ENCODE measurements at regions not wholly inside any gene's neighbourhood (a gene's known extent, or its start where the extent isn't known, plus 50 kb on each side); places are given as distances from the start of the nearest gene placed in this dataset.

DNA sequence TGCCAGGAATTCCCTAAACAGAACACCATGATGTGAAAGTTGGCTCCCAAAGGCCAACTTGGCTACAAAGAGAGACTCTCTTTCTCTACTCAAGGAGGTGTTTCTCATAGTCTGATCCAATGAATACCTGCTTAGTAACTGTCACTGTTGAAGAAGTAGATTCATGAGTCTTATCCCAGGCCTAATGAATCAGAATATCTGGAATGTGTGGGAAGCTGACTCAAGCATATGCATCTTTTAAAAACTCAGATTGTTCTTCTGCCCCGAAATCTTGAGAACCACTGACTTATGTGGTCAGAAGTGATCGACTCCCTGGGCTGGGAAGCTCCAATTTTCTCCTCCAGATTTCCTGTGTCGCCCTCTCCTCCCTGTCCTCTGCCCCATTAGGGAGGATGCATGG lies 345.6 kb downstream of the PLK2 start:
- Histone ChIP-seq H3K27ac (no peak overlapping the region), H3K9me3 (no peaks in the 10 kb centered on the region), H3K27me3 (no peaks in the 10 kb centered on the region), H3K4me1 (ENCODE audit: insufficient read depth) (no peaks in the 10 kb centered on the region), H3K36me3 (no peaks in the 10 kb centered on the region), H3K4me3 (no peak overlapping the region)
- 69 to 79% (median 71%) methylated on average over 3 of the region's 3 CpGs for WGBS, 3 donors
- intact Hi-C loops (cut with DNase I): no loop called here
- DNase-seq: no peak
- TF ChIP-seq POLR2A (IDR thresholded peaks at IDR 0.05) (no peak), EP300 (IDR thresholded peaks at IDR 0.05) (no peak)
- TF ChIP-seq, protein P1, sequence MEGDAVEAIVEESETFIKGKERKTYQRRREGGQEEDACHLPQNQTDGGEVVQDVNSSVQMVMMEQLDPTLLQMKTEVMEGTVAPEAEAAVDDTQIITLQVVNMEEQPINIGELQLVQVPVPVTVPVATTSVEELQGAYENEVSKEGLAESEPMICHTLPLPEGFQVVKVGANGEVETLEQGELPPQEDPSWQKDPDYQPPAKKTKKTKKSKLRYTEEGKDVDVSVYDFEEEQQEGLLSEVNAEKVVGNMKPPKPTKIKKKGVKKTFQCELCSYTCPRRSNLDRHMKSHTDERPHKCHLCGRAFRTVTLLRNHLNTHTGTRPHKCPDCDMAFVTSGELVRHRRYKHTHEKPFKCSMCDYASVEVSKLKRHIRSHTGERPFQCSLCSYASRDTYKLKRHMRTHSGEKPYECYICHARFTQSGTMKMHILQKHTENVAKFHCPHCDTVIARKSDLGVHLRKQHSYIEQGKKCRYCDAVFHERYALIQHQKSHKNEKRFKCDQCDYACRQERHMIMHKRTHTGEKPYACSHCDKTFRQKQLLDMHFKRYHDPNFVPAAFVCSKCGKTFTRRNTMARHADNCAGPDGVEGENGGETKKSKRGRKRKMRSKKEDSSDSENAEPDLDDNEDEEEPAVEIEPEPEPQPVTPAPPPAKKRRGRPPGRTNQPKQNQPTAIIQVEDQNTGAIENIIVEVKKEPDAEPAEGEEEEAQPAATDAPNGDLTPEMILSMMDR (IDR thresholded peaks at IDR 0.05): no peak

DNA sequence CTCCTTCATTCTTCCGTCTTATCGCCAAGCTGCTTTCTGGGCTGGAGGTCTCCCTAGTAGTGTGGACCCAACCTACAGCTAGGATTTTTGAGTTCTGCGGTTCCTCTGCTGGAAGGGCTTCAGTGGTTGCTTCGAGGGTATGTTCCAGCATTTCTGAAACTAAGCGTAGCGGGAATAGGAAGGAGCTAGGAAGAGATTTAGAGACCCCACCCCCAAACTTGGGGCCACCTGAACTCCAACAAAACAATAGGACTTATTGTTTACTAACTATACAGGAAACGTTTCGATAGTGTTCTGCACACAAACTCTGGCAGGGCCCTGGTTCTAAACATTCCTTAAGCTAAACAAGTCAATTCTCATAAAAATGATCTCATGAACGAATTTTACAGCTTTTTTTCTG lies 346.7 kb downstream of the PLK2 start:
- Histone ChIP-seq H3K36me3 (no peaks in the 10 kb centered on the region), H3K27ac (no peak overlapping the region), H3K9me3 (no peaks in the 10 kb centered on the region), H3K27me3 (no peaks in the 10 kb centered on the region), H3K4me1 (ENCODE audit: insufficient read depth) (no peaks in the 10 kb centered on the region), H3K4me3 (no peak overlapping the region)
- no peak for DNase-seq
- TF ChIP-seq POLR2A (IDR thresholded peaks at IDR 0.05) (no peak), EP300 (IDR thresholded peaks at IDR 0.05) (no peak)
- TF ChIP-seq, protein P1 (IDR thresholded peaks at IDR 0.05): no peak
- intact Hi-C loops (cut with DNase I): no loop called here
- 89 to 94% (median 93%) methylated on average over 9 of the region's 9 CpGs for WGBS, 3 donors

DNA sequence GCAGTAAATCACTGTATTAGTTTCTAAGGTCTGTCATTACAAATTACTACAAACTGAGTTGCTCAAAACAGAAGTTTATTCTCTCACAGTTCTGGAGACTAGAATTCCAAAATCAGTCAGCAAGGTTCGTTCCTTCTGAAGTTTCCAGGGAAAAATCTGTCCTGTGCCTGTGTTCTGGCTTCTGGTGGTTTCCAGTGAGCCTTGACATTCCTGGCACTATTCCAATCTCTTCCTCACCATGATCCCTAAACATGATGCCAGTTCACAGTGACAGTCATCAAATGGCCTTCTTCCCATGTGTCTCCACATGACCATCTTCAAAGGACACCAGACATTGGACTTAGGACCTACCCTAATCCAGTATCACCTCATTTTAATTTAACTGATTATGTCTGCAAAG lies 351.4 kb downstream of the PLK2 start:
- intact Hi-C loops (cut with DNase I): no loop called here
- DNase-seq: no peak
- Histone ChIP-seq H3K27me3 (no peaks in the 10 kb centered on the region), H3K4me3 (no peak overlapping the region), H3K4me1 (ENCODE audit: insufficient read depth) (no peaks in the 10 kb centered on the region), H3K9me3 (no peaks in the 10 kb centered on the region), H3K36me3 (no peaks in the 10 kb centered on the region), H3K27ac (no peak overlapping the region)
- 35 to 59% (median 39%) methylated on average over 1 of the region's 1 CpG for WGBS, 3 donors
- TF ChIP-seq POLR2A (IDR thresholded peaks at IDR 0.05) (no peak), EP300 (IDR thresholded peaks at IDR 0.05) (no peak)
- TF ChIP-seq, protein P1 (IDR thresholded peaks at IDR 0.05): no peak

DNA sequence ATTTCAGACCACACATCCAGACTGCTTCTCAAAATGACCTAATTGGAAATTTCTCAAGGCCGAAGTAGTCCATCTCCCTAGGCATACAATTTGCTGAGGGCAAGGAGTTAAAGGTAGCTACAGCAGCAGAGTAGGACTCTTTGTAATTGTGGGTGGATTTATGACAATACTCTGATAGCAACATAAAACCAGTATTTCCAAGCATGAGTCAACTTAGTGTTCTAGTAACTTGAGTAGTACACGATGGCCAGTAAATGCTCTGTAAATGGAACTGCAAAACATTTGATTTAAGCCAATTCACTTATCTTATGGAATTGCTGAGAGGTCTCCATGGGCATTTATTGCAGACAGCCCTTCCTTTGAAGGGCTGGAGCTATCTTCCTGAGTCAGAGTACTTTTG lies 352.2 kb downstream of the PLK2 start:
- intact Hi-C loops (cut with DNase I): no loop called here
- Histone ChIP-seq H3K27me3 (no peaks in the 10 kb centered on the region), H3K36me3 (no peaks in the 10 kb centered on the region), H3K9me3 (no peaks in the 10 kb centered on the region), H3K4me3 (no peak overlapping the region), H3K27ac (no peak overlapping the region), H3K4me1 (ENCODE audit: insufficient read depth) (no peaks in the 10 kb centered on the region)
- TF ChIP-seq EP300 (IDR thresholded peaks at IDR 0.05): no peak
- TF ChIP-seq POLR2A (IDR thresholded peaks at IDR 0.05): no peak
- TF ChIP-seq, protein P1 (IDR thresholded peaks at IDR 0.05): no peak
- no peak for DNase-seq
- WGBS, 3 donors: 15 to 35% (median 32%) methylated on average over 2 of the region's 2 CpGs

Measured in ovary (tissue), 7 donors.